Mesendoderm (in vitro differentiated cells): ENCODE measurements at regions not wholly inside any gene's neighbourhood (a gene's known extent, or its start where the extent isn't known, plus 50 kb on each side); places are given as distances from the start of the nearest gene placed in this dataset.

Experiments
- DNase-seq: peaks from one replicate; pipeline ENCODE4 v3.0.0; 2013
- H2AK5ac ChIP-seq: 2 replicates; pipeline ENCODE4 v1.6.1; 2013; ENCODE audit warnings: low read length, inconsistent platforms
- H2BK120ac ChIP-seq: 2 replicates; pipeline ENCODE4 v1.6.1; 2013; ENCODE audit warnings: low read depth, mild to moderate bottlenecking, low read length, moderate library complexity, mixed read lengths
- H2BK15ac ChIP-seq: replicated peaks from 2 replicates; pipeline ENCODE4 v1.6.1; 2013; ENCODE audit warnings: low read depth, mild to moderate bottlenecking, moderate library complexity
- H2BK5ac ChIP-seq: 2 replicates; pipeline ENCODE4 v1.6.1; 2013; ENCODE audit warnings: low read length, inconsistent platforms
- H3K18ac ChIP-seq: 2 replicates; pipeline ENCODE4 v1.6.1; 2013; ENCODE audit warnings: mild to moderate bottlenecking, low read length, mixed read lengths
- H3K23ac ChIP-seq: one replicate; pipeline ENCODE4 v1.6.1; 2013; ENCODE audit warnings: low read length
- H3K27ac ChIP-seq: 2 replicates; pipeline ENCODE4 v1.5.1; 2013; ENCODE audit warnings: low read depth, mild to moderate bottlenecking, inconsistent platforms, low read length, moderate library complexity
- H3K27me3 ChIP-seq: 2 replicates; pipeline ENCODE4 v1.6.1; 2013; ENCODE audit warnings: low read length, control low read depth, mild to moderate bottlenecking, inconsistent platforms; ENCODE audit not compliant: insufficient read depth, poor library complexity
- H3K36me3 ChIP-seq: 2 replicates; pipeline ENCODE4 v1.6.1; 2013; ENCODE audit warnings: low read length, inconsistent platforms; ENCODE audit not compliant: control insufficient read depth, insufficient read depth
- H3K4ac ChIP-seq: one replicate; pipeline ENCODE4 v1.6.1; 2013; ENCODE audit warnings: low read depth, mild to moderate bottlenecking, low read length, moderate library complexity
- H3K4me1 ChIP-seq: 2 replicates; pipeline ENCODE4 v1.6.1; 2013; ENCODE audit warnings: low read depth, low read length, inconsistent platforms; ENCODE audit not compliant: control insufficient read depth
- H3K4me2 ChIP-seq: 2 replicates; pipeline ENCODE4 v1.6.1; 2013; ENCODE audit warnings: low read length
- H3K4me3 ChIP-seq: 2 replicates; pipeline ENCODE4 v1.5.1; 2013; ENCODE audit warnings: mild to moderate bottlenecking, low read length
- H3K56ac ChIP-seq: one replicate; pipeline ENCODE4 v1.6.1; 2013; ENCODE audit warnings: low read length
- H3K79me1 ChIP-seq: 2 replicates; pipeline ENCODE4 v1.6.1; 2013; ENCODE audit warnings: low read length, inconsistent platforms
- H3K79me2 ChIP-seq: 2 replicates; pipeline ENCODE4 v1.6.1; 2013; ENCODE audit warnings: mild to moderate bottlenecking, low read length; ENCODE audit not compliant: control insufficient read depth, insufficient read depth
- H3K9ac ChIP-seq: 2 replicates; pipeline ENCODE4 v1.6.1; 2013; ENCODE audit warnings: low read length, inconsistent platforms
- H4K5ac ChIP-seq: one replicate; pipeline ENCODE4 v1.6.1; 2013; ENCODE audit warnings: low read length
- H4K8ac ChIP-seq: one replicate; pipeline ENCODE4 v1.6.1; 2013; ENCODE audit warnings: low read depth, mild to moderate bottlenecking, control low read depth, low read length, moderate library complexity
- WGBS: extraction: QIAGEN DNeasy Blood & Tissue Kit; methylation state at CpG from one replicate; pipeline ENCODE4 v1.1.7; 2013; ENCODE audit warnings: low lambda C conversion rate, missing lambda C conversion rate; ENCODE audit not compliant: insufficient coverage; ENCODE audit errors: extremely low coverage; 5-methylcytosine and 5-hydroxymethylcytosine counted together

- no peak overlapping the region for H3K4me2 ChIP-seq
- H3K27ac ChIP-seq, result no peak overlapping the region
- H2BK15ac ChIP-seq, result no peak overlapping the region
- H3K4ac ChIP-seq, result no peak overlapping the region
- no peak overlapping the region for H3K23ac ChIP-seq
- H3K27me3 ChIP-seq, result no peaks in the 10 kb centered on the region
- no peaks in the 10 kb centered on the region for H3K79me2 ChIP-seq
- H2BK5ac ChIP-seq, result no peak overlapping the region
- H4K8ac ChIP-seq, result no peak overlapping the region
- H3K79me1 ChIP-seq, result no peaks in the 10 kb centered on the region
- H3K36me3 ChIP-seq, result no peaks in the 10 kb centered on the region
- WGBS, result no CpG with 5 or more reads among the region's 1 CpG
- no peak overlapping the region for H3K4me3 ChIP-seq
- H2AK5ac ChIP-seq, result no peak overlapping the region
- H3K18ac ChIP-seq, result no peak overlapping the region
- no peak overlapping the region for H3K56ac ChIP-seq
- no peak overlapping the region for H2BK120ac ChIP-seq
- DNase-seq, result no peak
- H3K4me1 ChIP-seq, result no peaks in the 10 kb centered on the region
- H3K9ac ChIP-seq, result no peak overlapping the region
- H4K5ac ChIP-seq, result no peak overlapping the region
Measured at GRCh38 chr4:157803845-157804521, 368.8 kb downstream of the GASK1B start.

DNA sequence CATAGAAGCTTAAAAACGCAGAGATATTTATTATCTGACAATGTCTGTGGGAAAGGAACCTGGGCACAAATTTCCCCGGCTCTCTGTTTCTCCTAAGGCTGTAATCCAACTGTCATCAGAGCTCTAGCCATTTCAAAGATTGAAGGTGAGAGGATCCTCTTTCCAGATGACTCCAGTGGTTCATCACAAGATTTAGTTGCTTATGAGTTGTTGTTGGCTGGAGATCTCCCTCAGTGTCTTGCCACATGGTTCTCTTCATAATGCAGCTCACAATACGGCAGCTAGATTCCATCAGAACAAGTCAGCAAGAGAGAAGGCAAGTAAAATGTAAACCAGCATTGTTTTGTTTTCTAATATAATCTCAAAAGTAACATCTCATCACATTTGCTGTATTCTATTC, 369.4 kb downstream of the GASK1B start:
- Histone ChIP-seq H3K79me2 (no peaks in the 10 kb centered on the region), H3K36me3 (no peaks in the 10 kb centered on the region), H3K56ac (no peak overlapping the region), H3K27ac (no peak overlapping the region), H3K18ac (peak overlapping the region; percentile 28), H2BK15ac (no peak overlapping the region), H3K27me3 (no peaks in the 10 kb centered on the region), H3K9ac (no peak overlapping the region), H3K4me3 (no peak overlapping the region), H2AK5ac (no peak overlapping the region), H4K5ac (no peak overlapping the region), H4K8ac (no peak overlapping the region), H3K23ac (no peak overlapping the region), H2BK120ac (no peak overlapping the region), H3K4me2 (no peak overlapping the region), H2BK5ac (no peak overlapping the region), H3K4me1 (no peaks in the 10 kb centered on the region), H3K4ac (no peak overlapping the region), H3K79me1 (no peaks in the 10 kb centered on the region)
- no peak for DNase-seq
- WGBS, result no CpG with 5 or more reads among the region's 3 CpGs

DNA sequence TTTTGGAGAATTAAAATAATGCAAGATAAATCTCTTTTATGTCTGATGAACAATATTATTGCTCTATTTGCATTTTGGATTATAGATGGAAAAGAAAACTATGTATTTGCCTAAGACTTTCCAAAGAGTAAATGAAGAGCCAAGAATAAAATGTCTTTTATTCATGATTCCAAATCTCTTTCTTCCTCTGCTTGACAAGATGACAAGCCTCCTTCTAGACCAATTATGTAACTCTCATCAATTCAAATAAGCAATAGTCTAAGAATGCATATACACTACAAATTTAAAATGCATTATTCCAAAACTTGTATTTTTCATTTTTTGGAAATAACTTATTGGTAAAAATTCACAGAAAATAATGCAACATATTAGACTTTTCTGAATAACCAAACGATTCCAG, 377.3 kb downstream of the GASK1B start:
- Histone ChIP-seq H3K18ac (no peak overlapping the region), H3K27me3 (no peaks in the 10 kb centered on the region), H3K4me2 (no peak overlapping the region), H3K4ac (no peak overlapping the region), H3K4me3 (no peak overlapping the region), H3K56ac (no peak overlapping the region), H2BK120ac (no peak overlapping the region), H2BK15ac (no peak overlapping the region), H3K23ac (no peak overlapping the region), H3K79me1 (no peaks in the 10 kb centered on the region), H4K8ac (no peak overlapping the region), H3K27ac (no peak overlapping the region), H3K4me1 (no peaks in the 10 kb centered on the region), H3K36me3 (no peaks in the 10 kb centered on the region), H4K5ac (no peak overlapping the region), H2AK5ac (no peak overlapping the region), H2BK5ac (no peak overlapping the region), H3K9ac (no peak overlapping the region), H3K79me2 (no peaks in the 10 kb centered on the region)
- WGBS, result no CpG with 5 or more reads among the region's 1 CpG
- DNase-seq, result no peak

GRCh38 chr4:157792716-157793115, 380.1 kb downstream of the GASK1B start:
- H4K8ac ChIP-seq, result no peak overlapping the region

GRCh38 chr4:157791236-157791635, 381.6 kb downstream of the GASK1B start:
- no peak for DNase-seq
- H3K36me3 ChIP-seq, result no peaks in the 10 kb centered on the region
- no peak overlapping the region for H4K8ac ChIP-seq
- H3K4ac ChIP-seq, result no peak overlapping the region
- no peaks in the 10 kb centered on the region for H3K79me1 ChIP-seq
- no peak overlapping the region for H4K5ac ChIP-seq
- H3K27me3 ChIP-seq, result no peaks in the 10 kb centered on the region
- no peak overlapping the region for H3K4me3 ChIP-seq
- no peak overlapping the region for H3K27ac ChIP-seq
- no peaks in the 10 kb centered on the region for H3K4me1 ChIP-seq
- H3K4me2 ChIP-seq, result no peak overlapping the region
- no peak overlapping the region for H2BK5ac ChIP-seq
- WGBS, result no CpG with 5 or more reads among the region's 1 CpG
- H2BK15ac ChIP-seq, result no peak overlapping the region
- H3K9ac ChIP-seq, result no peak overlapping the region
- H3K23ac ChIP-seq, result no peak overlapping the region
- H2AK5ac ChIP-seq, result no peak overlapping the region
- H2BK120ac ChIP-seq, result no peak overlapping the region
- H3K18ac ChIP-seq, result no peak overlapping the region
- no peaks in the 10 kb centered on the region for H3K79me2 ChIP-seq
- no peak overlapping the region for H3K56ac ChIP-seq

More at GRCh38 chr4:157792716-157793115, 380.1 kb downstream of the GASK1B start:
- Histone ChIP-seq H3K4me3 (no peak overlapping the region), H2BK120ac (no peak overlapping the region), H2AK5ac (no peak overlapping the region), H3K79me1 (no peaks in the 10 kb centered on the region), H3K4me2 (no peak overlapping the region), H3K36me3 (no peaks in the 10 kb centered on the region), H3K27ac (no peak overlapping the region), H3K4me1 (no peaks in the 10 kb centered on the region), H3K79me2 (no peaks in the 10 kb centered on the region), H4K5ac (no peak overlapping the region), H3K4ac (no peak overlapping the region), H3K23ac (no peak overlapping the region), H3K9ac (no peak overlapping the region), H3K18ac (no peak overlapping the region), H2BK15ac (no peak overlapping the region), H3K56ac (no peak overlapping the region), H2BK5ac (no peak overlapping the region), H3K27me3 (no peaks in the 10 kb centered on the region)
- DNase-seq, result no peak

- H3K4me2 ChIP-seq, result no peak overlapping the region
- H3K27ac ChIP-seq, result no peak overlapping the region
- no peak overlapping the region for H3K56ac ChIP-seq
- no peaks in the 10 kb centered on the region for H3K4me1 ChIP-seq
- no peak overlapping the region for H2BK120ac ChIP-seq
- no CpG with 5 or more reads among the region's 2 CpGs for WGBS
- no peaks in the 10 kb centered on the region for H3K36me3 ChIP-seq
- no peaks in the 10 kb centered on the region for H3K79me1 ChIP-seq
- no peak overlapping the region for H2AK5ac ChIP-seq
- no peak overlapping the region for H3K4me3 ChIP-seq
- no peak for DNase-seq
- no peaks in the 10 kb centered on the region for H3K27me3 ChIP-seq
- no peak overlapping the region for H3K23ac ChIP-seq
- no peak overlapping the region for H4K8ac ChIP-seq
- no peak overlapping the region for H3K9ac ChIP-seq
- H3K79me2 ChIP-seq, result no peaks in the 10 kb centered on the region
- no peak overlapping the region for H2BK5ac ChIP-seq
- H3K18ac ChIP-seq, result no peak overlapping the region
- H4K5ac ChIP-seq, result no peak overlapping the region
- H3K4ac ChIP-seq, result no peak overlapping the region
- H2BK15ac ChIP-seq, result no peak overlapping the region
Measured at GRCh38 chr4:157787618-157788017, 385.2 kb downstream of the GASK1B start.
